Lower lobe of right lung (tissue), 2 donors: ENCODE measurements at regions not wholly inside any gene's neighbourhood (a gene's known extent, or its start where the extent isn't known, plus 50 kb on each side); places are given as distances from the start of the nearest gene placed in this dataset.

ENCODE experiments used
- ATAC-seq, 2 donors: fragments of 200-7000 bp; cut with Tn5 transposase; one replicate each; pipeline ENCODE4 v1.9.1; 2020 to 2022; ENCODE audit warnings: mild to moderate bottlenecking in 2 of 2, moderate library complexity in 2 of 2
- DNase-seq: peaks from one replicate; pipeline ENCODE4 v3.0.0-alpha.2; 2020
- H3K27ac ChIP-seq: fragments of 200-600 bp; one replicate; pipeline ENCODE4 v1.8.0; 2022
- H3K27me3 ChIP-seq: fragments of 200-600 bp; one replicate; pipeline ENCODE4 v1.8.0; 2022; ENCODE audit warnings: low read depth
- H3K36me3 ChIP-seq: fragments of 200-600 bp; one replicate; pipeline ENCODE4 v1.8.0; 2022; ENCODE audit warnings: mild to moderate bottlenecking
- H3K4me1 ChIP-seq: fragments of 200-600 bp; one replicate; pipeline ENCODE4 v1.8.0; 2022
- H3K4me3 ChIP-seq: fragments of 200-600 bp; one replicate; pipeline ENCODE4 v1.8.0; 2022; ENCODE audit warnings: mild to moderate bottlenecking
- H3K9me3 ChIP-seq: fragments of 200-600 bp; one replicate; pipeline ENCODE4 v1.8.0; 2022
- CTCF ChIP-seq: fragments of 200-600 bp; IDR thresholded peaks from one replicate; pipeline ENCODE4 v1.8.0; 2022; ENCODE audit warnings: antibody characterized with exemption, mild to moderate bottlenecking
- intact Hi-C: fragments of 100-400 bp; cut with DNase I; formaldehyde crosslinking; loops from one replicate; pipeline ENCODE4 v1.11.0; 2022
- donor health status: DM: no; HTN: yes; CAD: no; lungs with severe emphysema.

GRCh38 chr6:110033101-110033500 lies 55.0 kb downstream of the GPR6 start:
- intact Hi-C loops = no loop called here

GRCh38 chr6:110033749-110034666 lies 55.9 kb downstream of the GPR6 start:
- Histone ChIP-seq H3K4me3 (no peak overlapping the region), H3K4me1 (no peaks in the 10 kb centered on the region), H3K36me3 (no peaks in the 10 kb centered on the region), H3K27ac (no peak overlapping the region), H3K27me3 (no peaks in the 10 kb centered on the region), H3K9me3 (no peaks in the 10 kb centered on the region)
- DNase-seq (no peak), ATAC-seq (no peak)
- intact Hi-C loops = no loop called here
- no peak for TF ChIP-seq CTCF

More at GRCh38 chr6:110033101-110033500, 55.0 kb downstream of the GPR6 start:
- no peak overlapping the region for H3K27ac ChIP-seq
- no peak for TF ChIP-seq CTCF
- no peak for DNase-seq
- H3K4me1 ChIP-seq = no peaks in the 10 kb centered on the region
- no peaks in the 10 kb centered on the region for H3K9me3 ChIP-seq
- H3K36me3 ChIP-seq = no peaks in the 10 kb centered on the region
- no peaks in the 10 kb centered on the region for H3K27me3 ChIP-seq
- H3K4me3 ChIP-seq = no peak overlapping the region
- no peak for ATAC-seq

- Histone ChIP-seq H3K27ac (no peak overlapping the region), H3K4me3 (no peak overlapping the region), H3K36me3 (no peaks in the 10 kb centered on the region), H3K9me3 (no peaks in the 10 kb centered on the region), H3K4me1 (peaks cover 2% of the 10 kb centered on the region), H3K27me3 (no peaks in the 10 kb centered on the region)
- no peak for DNase-seq
- no peak for ATAC-seq
- TF ChIP-seq CTCF = no peak
- intact Hi-C loops = no loop called here
These were observed 56.5 kb downstream of the GPR6 start for GRCh38 chr6:110034667-110035036.

GRCh38 chr6:110035321-110035720 lies 57.2 kb downstream of the GPR6 start:
- DNase-seq = no peak
- intact Hi-C loops = no loop called here
- Histone ChIP-seq H3K4me1 (peaks cover 9% of the 10 kb centered on the region), H3K36me3 (no peaks in the 10 kb centered on the region), H3K27me3 (no peaks in the 10 kb centered on the region), H3K27ac (no peak overlapping the region), H3K9me3 (no peaks in the 10 kb centered on the region), H3K4me3 (no peak overlapping the region)
- no peak for ATAC-seq
- no peak for TF ChIP-seq CTCF

- no peaks in the 10 kb centered on the region for H3K9me3 ChIP-seq
These were observed 58.5 kb downstream of the GPR6 start for GRCh38 chr6:110036408-110037302.

More at GRCh38 chr6:110036408-110037302, 58.5 kb downstream of the GPR6 start:
- Histone ChIP-seq H3K4me3 (no peak overlapping the region), H3K4me1 (peaks cover 10% of the 10 kb centered on the region), H3K27ac (no peak overlapping the region), H3K27me3 (no peaks in the 10 kb centered on the region), H3K36me3 (no peaks in the 10 kb centered on the region)
- ATAC-seq (no peak), DNase-seq (no peak)
- intact Hi-C loops = no loop called here
- no peak for TF ChIP-seq CTCF
